Activated T-helper 1 cell treated with Interleukin-2 at 50 U/mL for 16 hours (primary cell): ENCODE measurements at regions not wholly inside any gene's neighbourhood (a gene's known extent, or its start where the extent isn't known, plus 50 kb on each side); places are given as distances from the start of the nearest gene placed in this dataset.

Experiments used
- DNase-seq: peaks from one replicate; pipeline ENCODE4 v3.0.0-alpha.2; 2020; ENCODE audit warnings: low read depth

DNA sequence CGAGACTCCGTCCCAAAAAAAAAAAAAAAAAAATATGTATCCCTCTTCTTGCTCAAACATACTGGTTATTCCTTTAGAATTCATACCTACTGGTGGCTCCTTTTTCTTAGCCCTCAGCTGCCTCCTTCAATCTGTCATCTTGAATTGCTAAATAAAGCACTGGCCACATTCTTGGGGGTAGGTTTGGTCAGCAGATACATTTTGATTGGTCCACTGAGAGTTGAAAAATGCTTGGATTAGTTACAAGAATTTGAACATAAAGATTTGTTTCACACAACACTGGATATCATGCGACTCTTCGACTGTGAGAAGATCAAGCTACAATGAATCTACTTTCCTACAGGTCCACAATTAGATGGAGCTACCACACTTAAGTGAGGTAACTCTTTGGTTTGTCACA, 906.1 kb upstream of the SLC39A10 start:
- DNase-seq: no peak

DNA sequence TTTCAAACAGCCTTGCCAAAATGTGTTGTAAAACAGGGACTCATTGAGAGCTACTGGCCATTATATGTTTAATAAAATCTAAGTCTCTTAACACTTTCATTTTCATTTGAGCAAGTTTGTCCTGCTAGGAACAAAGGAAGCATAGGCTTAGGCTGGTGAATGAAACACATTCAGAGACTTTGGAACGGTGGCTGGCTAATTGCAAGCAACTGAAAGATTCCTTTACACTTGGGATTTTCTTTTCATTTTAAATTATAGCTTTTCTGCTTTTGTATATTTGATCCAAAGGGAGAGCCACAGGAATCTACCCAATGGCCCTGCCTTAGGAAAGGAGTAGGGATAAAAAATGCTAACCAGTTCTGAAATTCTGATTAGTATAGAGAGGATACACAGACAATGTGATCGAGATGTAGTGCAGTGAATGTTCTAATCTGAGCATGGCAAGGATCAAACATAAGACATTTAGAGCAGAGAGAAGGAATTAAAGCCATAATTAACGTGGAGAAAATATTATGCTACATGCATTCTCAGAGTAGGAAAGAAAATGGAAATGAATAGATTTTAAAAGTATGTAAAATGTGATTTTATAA, 911.4 kb upstream of the SLC39A10 start:
- DNase-seq: no peak

DNA sequence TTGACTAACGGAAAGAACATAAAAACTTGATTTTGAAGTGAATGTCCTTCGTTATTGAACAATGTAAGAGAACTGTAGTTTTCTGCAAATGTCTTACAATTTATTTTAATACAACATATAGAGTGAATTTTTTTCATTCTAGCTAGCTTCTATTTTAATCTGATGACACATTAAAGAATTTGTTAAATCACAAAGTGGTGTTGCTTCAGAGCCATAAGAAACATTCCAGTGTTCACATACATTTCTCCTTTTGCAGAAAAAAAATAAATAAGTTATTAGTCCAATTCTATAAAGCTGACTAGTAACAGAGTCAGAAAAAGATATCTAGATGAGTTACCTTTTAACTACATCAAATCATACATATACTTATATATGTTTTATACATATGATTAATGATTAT, 914.3 kb upstream of the SLC39A10 start:
- DNase-seq: no peak

DNA sequence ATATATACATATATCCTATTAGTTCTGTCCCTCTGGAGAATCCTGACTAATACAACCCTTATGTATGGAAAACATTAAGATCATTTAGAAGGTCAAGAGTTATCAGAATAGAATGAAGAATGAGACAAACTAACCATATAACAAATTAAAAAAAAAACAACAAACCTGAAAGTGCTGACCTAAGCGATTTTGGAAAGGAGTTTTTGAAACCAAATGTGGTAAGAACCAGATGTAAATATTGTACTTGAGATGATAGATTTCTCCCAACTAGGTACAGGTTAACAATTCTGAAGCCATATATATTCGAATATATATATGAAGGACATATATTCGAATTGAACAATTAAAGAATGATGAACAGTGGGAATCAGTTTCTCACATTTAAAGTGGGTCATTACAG, 917.8 kb upstream of the SLC39A10 start:
- no peak for DNase-seq

DNA sequence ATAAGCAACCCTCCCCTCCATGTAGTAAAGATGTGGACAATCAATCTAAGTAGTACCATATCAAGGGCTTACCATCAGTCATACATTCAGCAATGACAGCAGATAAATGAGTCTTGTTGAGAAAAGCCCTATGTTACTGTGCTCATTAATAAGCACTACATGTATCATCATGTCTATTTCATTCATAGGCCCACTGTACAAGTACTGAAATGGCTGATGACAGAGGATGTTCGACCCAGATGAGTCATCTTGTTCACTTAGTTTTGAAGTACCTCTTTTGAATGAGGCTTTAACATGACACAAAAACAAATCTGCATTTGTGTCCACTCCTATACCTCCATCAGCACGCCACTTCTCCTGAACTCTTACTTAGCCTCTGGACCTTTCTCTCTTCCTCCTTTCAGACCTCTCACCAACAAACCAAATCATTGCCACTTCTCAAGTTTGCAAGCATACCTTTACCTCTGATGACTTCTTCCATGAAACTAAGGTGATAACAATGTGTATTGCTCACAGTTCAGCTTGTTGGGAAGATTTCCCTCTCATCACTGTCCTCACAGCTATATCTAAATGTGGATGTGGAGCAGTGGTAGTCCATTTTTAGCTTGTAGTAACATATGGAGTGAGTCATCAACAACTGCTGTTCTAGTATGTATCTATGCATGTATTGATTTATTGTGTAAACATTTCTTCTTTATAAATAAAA, 921.0 kb upstream of the SLC39A10 start:
- no peak for DNase-seq

DNA sequence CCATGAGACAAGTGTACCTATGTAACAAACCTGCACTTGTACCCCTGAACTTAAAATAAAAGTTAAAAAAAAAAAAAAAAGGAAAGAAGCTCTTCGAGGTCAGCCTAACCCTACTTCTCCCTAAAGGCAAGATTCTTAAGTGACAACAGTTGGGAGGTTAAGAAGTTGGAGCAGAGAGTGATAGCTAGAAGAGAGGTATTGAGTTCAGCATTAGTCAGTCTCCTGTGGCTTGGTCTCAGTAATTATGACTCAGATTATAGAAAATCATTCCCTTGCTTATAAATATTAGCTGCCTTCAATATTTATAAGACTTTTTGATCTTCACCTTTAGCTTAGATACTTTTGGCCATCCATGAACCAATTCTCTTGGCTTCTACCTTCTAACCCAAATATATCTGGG, 926.8 kb upstream of the SLC39A10 start:
- no peak for DNase-seq

DNA sequence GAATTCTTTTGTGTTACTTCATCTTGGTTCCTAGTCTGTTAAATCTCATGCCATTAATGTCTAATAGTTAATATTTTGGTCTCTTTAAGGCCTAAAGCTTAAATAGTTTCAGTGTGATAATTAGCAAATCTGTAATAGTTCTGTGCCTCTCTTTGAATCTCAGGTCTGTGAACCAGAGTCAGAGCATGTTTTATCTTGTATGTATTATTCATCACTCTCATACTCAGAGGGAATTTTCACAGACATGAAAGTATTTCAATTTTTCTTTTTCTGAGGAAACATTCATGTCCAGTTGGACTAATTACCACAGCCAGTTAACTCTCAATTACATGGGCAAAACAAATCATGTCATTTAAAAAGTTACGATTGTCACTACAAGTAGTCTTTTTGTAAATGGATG, 931.9 kb upstream of the SLC39A10 start:
- DNase-seq: no peak

DNA sequence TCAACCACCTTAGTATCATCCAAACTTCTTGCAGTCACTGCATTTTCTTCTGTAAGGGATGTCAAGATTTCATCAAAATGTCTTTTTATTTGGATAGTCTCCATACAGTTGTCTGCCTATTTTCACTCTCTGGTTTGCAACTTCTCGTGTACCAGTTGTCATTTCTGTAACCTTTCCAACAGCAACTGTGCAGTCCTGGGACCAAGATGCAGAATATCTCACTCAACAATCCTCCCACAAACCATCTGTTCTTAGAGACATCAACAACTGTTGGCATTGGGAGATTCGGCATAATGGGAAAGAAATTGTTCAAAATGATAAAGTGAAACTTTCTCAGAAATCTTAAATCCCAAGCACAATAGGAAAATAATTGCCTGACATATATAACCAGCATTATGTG, 933.6 kb upstream of the SLC39A10 start:
- DNase-seq: no peak

DNA sequence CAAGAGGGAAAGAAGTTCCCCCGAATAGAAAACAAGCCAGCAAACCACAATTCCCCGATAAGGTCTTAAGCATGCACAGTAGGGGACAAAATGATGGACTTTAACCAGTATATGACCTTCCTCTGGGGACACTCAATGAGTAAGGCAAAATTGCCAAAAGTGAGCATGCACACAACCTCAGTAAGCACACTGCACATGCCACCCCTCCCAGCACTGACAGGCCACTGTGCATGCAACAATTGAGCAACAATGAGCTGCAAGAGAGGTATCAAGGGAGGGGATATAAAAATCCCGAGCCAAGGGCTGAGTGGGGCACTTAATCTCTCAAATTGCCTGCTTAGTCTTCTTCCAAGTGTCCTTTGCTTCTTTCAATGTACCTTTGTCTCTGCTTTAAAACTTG, 935.8 kb upstream of the SLC39A10 start:
- DNase-seq: no peak

DNA sequence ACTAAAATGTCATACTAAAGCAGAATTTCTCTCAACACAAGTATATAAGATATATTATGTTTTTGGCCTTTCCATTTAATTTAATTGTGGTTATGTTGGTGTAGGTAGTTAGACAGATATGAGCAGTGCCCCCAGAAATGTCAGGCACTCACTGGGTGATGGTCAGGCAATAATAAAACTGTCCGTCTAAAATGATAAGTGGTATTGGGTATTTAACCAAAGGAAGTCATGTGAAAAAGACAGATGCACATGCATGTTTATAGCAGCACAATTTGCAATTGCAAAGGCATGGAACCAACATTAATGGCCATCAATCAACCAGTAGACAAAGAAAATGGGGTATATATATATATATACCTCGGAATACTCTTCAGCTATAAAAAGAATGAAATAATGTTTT, 936.6 kb upstream of the SLC39A10 start:
- no peak for DNase-seq

DNA sequence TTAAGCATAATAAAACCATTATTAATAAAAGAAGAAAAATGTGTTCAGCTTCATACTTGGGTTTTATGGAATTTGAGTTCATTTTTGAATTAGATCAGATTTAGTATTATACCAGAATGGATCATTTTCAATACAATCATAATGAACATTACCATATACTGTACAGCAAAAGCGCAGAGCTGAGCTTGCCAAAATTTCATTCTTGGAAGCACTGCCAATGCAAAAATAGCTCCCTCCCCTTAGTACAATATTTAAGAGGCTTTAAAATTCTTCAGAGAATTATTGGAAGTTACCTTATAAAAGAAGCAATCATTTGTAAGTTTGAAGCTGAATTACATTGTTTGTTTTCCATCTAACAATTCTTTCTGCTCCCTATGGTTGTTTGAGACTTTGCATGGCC, 938.1 kb upstream of the SLC39A10 start:
- DNase-seq: no peak

DNA sequence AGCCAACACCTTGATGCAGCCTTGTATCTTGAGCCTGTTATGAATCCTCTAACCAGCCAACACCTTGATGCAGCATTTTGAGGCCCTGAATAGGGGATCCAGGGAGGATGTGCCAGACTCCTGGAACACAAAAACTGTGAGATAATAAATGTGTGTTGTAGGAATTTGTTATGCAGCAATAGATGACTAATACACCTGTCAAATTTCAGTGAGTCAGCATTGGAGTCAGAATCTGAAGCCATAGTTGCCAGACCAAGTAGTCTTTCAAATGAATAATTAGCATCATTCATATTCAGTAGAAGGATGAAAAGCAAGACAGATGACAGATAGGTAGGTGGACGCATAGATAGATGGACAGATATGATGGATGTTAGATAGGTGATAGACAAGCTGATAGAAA, 942.5 kb upstream of the SLC39A10 start:
- DNase-seq: no peak

DNA sequence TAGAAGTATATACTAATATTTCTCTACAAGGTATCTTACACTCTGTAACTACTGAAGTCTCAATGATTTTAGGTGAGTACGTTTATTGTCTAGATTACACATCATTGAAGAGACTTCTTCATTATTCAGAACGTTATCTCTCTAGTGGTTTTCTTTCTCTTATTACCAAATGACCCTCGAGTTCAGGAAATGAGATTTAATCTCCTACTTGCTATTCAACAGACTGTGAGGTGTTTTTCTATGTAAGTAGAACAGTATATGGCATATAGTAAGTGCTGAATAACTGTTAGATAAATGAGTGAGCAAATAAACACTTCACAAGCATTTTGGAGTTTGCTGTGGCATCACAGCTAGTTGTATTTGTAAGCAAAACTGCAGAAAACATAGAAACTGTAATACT, 947.2 kb upstream of the SLC39A10 start:
- DNase-seq: no peak

DNA sequence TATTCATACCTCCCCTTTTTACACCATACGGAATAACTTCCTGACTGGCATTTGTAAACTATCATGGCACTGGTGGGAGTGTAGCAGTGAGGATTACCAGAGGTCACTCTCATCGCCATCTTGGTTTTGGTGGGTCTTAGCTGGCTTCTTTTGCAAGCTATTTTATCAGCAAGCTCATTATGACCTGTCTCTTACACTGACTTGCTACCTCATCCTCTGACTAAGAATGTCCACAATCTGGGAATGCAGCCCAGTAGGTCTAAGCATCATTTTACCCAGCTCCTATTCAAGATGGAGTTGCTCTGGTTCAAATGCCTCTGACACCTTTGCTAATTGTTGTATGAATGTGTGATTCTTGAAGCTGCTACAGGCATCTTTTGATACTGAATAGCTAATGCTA, 950.8 kb upstream of the SLC39A10 start:
- DNase-seq: no peak

DNA sequence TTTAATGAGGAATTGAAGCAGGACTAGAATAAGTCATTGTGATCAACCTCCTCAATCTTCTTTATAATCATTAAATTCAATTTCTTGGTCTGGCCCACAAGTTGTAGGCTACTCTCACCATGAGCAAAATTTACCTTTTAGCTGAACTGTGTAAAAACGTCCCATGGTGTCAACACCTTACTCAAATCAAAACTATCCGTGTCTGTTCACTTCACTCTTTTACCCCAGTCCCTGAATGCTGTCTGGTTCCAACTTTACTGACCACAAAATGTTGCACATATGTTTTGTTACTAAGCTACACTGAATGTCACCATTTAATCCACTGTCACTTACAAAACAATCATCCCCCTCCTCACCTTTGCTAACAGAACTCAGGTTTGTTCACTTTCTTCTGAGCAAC, 951.6 kb upstream of the SLC39A10 start:
- DNase-seq: no peak

DNA sequence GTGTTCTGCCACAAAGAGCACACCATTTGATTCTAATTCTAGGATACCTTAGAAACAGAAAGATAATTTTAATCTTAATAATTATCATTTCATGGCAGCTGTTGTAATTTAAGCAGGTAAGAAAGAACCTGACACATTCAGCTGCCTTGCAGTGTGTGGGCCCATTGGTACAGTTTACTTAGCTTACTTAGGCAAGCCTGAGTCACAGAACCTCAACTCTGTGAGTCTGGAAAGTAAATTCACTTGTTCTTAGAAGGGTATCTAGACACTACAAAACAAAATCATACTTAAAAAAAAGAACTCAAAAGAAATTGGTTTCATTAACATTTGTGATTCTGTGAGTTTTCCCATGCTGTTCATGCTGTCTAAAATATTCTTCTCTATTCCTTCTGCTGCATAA, 956.3 kb upstream of the SLC39A10 start:
- DNase-seq: no peak

DNA sequence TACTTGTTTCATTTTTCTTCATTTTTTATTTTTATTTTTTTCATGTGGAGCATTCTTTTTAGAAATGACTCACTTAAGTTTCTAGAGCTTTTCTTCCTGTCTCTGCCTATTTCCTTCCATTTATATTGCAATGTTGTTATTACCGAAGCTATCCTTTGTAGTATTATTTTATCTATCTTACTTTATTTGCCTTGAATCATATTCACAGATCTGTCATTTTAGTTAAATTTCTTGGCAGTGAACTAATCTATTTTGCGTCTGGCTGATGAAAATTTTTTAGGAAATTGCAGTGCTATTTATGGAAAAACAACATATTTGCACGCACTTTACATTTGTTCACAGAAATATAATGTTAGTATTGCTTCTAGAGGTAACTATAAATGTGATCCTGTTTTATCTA, 956.9 kb upstream of the SLC39A10 start:
- DNase-seq: no peak

DNA sequence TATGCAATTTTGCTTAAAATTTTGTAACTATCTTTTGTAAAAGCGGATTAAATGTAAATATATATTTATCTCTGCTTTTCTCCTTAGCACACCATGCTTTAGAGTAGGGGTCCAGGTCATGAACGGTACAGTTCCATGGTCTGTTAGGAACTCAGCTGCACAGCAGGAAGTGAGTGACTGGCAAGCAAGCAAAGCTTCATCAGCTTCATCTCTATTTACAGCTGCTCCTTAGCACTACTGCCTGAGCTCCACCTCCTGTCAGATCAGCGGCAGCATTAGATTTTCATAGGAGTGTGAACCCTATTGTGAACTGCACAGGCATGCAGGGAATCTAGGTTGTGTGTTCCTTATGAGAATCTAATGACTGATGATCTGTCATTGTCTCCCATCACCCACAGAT, 959.0 kb upstream of the SLC39A10 start:
- DNase-seq: no peak

DNA sequence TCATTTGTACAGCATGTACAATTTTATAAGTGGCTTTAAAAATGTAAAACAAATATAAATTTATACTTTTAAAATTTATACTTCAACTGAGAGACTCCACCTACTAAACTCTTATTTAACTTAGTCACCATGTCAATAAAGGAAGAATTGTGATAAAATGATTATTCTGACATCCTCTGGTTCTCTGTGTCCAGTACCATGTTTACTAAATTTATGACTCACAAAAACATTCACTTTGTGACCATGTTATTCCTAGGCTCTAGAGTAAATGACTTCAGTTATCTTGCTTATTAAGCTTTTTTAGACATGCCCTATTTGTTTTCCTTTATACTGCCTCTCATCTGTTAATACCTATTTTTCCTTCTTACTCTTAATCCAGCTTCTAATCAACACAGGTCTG, 959.6 kb upstream of the SLC39A10 start:
- DNase-seq: no peak

DNA sequence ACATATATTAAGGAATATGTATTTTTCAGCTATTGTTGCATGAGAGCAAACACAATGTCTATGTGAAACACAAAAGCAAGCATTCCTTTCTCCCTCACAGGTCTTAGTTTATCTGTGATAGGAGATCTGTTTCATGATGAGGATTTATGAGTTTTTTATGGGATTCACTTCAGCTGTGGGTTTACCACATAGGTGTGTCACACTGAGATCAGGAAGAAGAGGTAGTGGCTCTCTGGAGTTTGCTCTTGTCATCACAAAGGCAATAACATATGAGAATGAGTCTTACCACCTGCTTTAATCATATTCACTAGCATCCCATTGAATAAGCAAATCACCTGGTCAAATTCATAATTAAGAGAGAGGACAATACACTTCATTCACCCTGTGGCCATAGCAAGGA, 960.3 kb upstream of the SLC39A10 start:
- DNase-seq: no peak

DNA sequence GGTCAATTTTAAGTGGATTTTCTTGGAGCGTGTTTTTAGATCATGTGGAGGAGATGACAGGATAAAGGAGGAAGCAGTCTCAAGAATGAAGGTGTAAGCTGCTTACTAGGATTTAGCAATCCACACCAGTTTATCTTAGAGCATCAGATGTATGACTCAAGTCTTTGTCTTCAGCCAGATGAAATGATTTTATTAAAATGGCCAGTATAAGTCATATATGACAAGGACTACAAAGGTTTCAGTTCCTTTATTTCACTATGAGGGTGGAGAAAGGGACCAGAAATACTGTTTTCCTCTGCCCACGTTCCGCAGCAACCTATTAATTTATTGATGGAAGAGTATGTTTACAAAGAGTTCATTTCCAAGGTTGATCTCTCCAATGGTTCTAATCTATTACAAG, 970.5 kb upstream of the SLC39A10 start:
- DNase-seq: no peak

DNA sequence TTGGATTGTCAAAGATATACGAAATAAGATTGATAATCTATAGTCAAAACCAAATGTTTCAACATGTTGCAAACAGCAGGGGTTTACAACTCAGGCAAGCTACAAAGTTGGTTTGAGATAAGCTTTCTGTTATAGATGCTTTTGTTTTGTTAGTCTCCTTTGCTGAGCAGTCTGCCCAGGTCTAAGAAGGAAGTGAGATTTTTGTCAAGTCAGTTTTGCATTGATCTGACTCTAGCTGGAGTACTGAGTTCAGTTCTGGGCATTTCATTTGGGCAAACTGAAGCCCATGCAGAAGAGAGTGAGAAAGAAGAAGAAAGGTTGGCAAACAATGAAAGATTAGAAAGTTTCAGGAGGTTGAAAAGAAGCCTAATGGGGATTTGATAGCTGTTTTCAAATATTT, 983.0 kb upstream of the SLC39A10 start:
- DNase-seq: no peak

DNA sequence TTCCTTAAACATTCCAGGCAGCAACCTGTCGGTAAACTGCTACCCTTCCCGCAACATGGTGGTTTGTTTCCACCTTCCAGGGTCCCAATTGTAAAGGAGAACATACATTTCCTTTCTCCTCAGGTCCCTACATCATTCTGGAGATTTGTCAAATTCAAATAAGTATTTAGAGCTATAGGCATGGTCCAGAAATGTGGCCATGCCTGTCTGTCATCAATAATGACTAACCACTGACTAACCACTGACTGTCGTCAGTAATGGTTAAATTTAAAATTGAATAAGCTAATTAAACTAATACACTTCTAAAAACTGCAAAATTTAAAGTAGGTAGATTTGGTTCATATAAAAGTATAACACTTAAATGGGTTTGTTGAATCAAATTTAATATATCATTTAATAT, 984.0 kb upstream of the SLC39A10 start:
- DNase-seq: no peak

DNA sequence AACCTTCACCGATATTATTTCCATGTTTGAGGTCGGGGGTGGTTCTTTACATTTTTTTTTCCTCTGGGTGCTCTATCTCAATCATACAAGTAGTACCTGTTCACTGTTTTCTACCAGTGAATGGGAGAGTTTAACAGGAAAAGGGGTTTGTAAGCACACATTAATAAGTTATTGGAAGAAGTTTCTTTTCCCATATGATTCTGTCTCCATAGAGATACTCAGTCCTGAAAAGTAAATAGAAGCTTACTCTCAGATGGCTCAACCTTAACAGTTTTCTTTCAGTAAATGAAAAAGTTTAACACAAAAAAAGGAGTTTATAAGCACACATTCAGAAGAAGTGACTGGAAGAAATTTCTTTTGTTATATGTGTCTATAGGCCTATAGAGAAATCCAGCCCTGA, 995.6 kb upstream of the SLC39A10 start:
- DNase-seq: no peak
